Cardiac fibroblast (primary cell): ENCODE measurements at regions not wholly inside any gene's neighbourhood (a gene's known extent, or its start where the extent isn't known, plus 50 kb on each side); places are given as distances from the start of the nearest gene placed in this dataset.

ENCODE experiments used
- DNase-seq, 2 donors: peaks; one replicate each; pipeline versions ENCODE4 v3.0.0 to v3.0.0-alpha.2; 2010; ENCODE audit warnings: low read depth in 2 of 2
- H3K4me3 ChIP-seq, 2 donors: replicated peaks in 1 of 2; 1 replicate in 1 of 2; 2 replicates in 1 of 2; pipeline ENCODE4 v1.5.1; 2011; ENCODE audit warnings: low read depth in 2 of 2, low read length in 2 of 2, mild to moderate bottlenecking in 2 of 2, moderate library complexity in 1 of 2
- CTCF ChIP-seq: IDR thresholded peaks from one replicate; pipeline ENCODE4 v1.5.1; 2011; ENCODE audit warnings: low read depth, mild to moderate bottlenecking, low read length, inconsistent platforms

GRCh38 chr4:128583753-128584712 lies 225.5 kb upstream of the JADE1 start:
- TF ChIP-seq CTCF: peak; percentile 9
- DNase-seq: peak in 1 of 2 donors; percentile 36
- no peak overlapping the region for H3K4me3 ChIP-seq

- DNase-seq: no peak
- no peak overlapping the region for H3K4me3 ChIP-seq
- no peak for TF ChIP-seq CTCF
Measured at GRCh38 chr4:128582427-128582870, 227.1 kb upstream of the JADE1 start.

GRCh38 chr4:128579154-128579853 lies 230.2 kb upstream of the JADE1 start:
- no peak overlapping the region for H3K4me3 ChIP-seq
- peak in 1 of 2 donors; percentile 29 for DNase-seq
- TF ChIP-seq CTCF: no peak

GRCh38 chr4:128574706-128575105 lies 234.8 kb upstream of the JADE1 start:
- TF ChIP-seq CTCF: peak; percentile 70
- H3K4me3 ChIP-seq: no peak overlapping the region
- DNase-seq: peak; percentile 87 to 92

GRCh38 chr4:128573781-128574508 lies 235.6 kb upstream of the JADE1 start:
- no peak for TF ChIP-seq CTCF
- peak; percentile 86 to 95 for DNase-seq
- no peak overlapping the region for H3K4me3 ChIP-seq

- no peak overlapping the region for H3K4me3 ChIP-seq
- no peak for DNase-seq
- no peak for TF ChIP-seq CTCF
Measured at GRCh38 chr4:128572778-128573241, 236.7 kb upstream of the JADE1 start.
